OCI-LY1 (cell line): ENCODE measurements at regions not wholly inside any gene's neighbourhood (a gene's known extent, or its start where the extent isn't known, plus 50 kb on each side); places are given as distances from the start of the nearest gene placed in this dataset.

ENCODE experiments used
- H2AFZ ChIP-seq: fragments of 200-600 bp; sonication (generic), shearing (Covaris generic); 2 replicates; pipeline ENCODE4 v1.6.0; 2014; ENCODE audit warnings: antibody characterized with exemption, mild to moderate bottlenecking, low read length
- H3F3A ChIP-seq: fragments of 200-600 bp; sonication (generic), shearing (Covaris generic); 2 replicates; pipeline ENCODE4 v1.6.0; 2014; ENCODE audit warnings: mild to moderate bottlenecking, antibody characterized with exemption, low read length, moderate library complexity; ENCODE audit not compliant: insufficient read depth
- H3K27ac ChIP-seq: fragments of 200-600 bp; sonication (generic); 2 replicates; pipeline ENCODE4 v1.5.1; 2014; ENCODE audit warnings: low read length, mixed run types, mild to moderate bottlenecking, low read depth; ENCODE audit not compliant: poor library complexity, severe bottlenecking
- H3K27me3 ChIP-seq: fragments of 200-600 bp; sonication (generic); 2 replicates; pipeline ENCODE4 v1.6.0; 2014; ENCODE audit warnings: antibody characterized with exemption, mild to moderate bottlenecking, low read length, moderate library complexity; ENCODE audit not compliant: insufficient read depth
- H3K36me3 ChIP-seq: fragments of 200-600 bp; sonication (generic); 2 replicates; pipeline ENCODE4 v1.6.1; 2014; ENCODE audit warnings: mild to moderate bottlenecking, antibody characterized with exemption, low read length, moderate library complexity, mixed read lengths; ENCODE audit not compliant: insufficient read depth
- H3K4me1 ChIP-seq: fragments of 200-600 bp; sonication (generic); 2 replicates; pipeline ENCODE4 v1.5.1; 2014; ENCODE audit warnings: mild to moderate bottlenecking, low read length, moderate library complexity; ENCODE audit not compliant: insufficient read depth, severe bottlenecking
- H3K4me2 ChIP-seq: fragments of 200-600 bp; sonication (generic), shearing (Covaris generic); 2 replicates; pipeline ENCODE4 v1.6.1; 2014; ENCODE audit warnings: low read length
- H3K4me3 ChIP-seq: fragments of 200-600 bp; sonication (generic); 2 replicates; pipeline ENCODE4 v1.5.1; 2014; ENCODE audit warnings: low read length, low read depth, mild to moderate bottlenecking, mixed read lengths; ENCODE audit not compliant: poor library complexity, severe bottlenecking
- H3K79me2 ChIP-seq: fragments of 200-600 bp; shearing (Covaris generic); 2 replicates; pipeline ENCODE4 v1.6.1; 2016; ENCODE audit warnings: mixed run types, low read length, mixed read lengths; ENCODE audit not compliant: insufficient read depth
- H3K9ac ChIP-seq: fragments of 200-600 bp; sonication (generic), shearing (Covaris generic); 2 replicates; pipeline ENCODE4 v1.6.1; 2014; ENCODE audit warnings: mild to moderate bottlenecking, low read length, mixed read lengths
- H3K9me2 ChIP-seq: fragments of 200-600 bp; sonication (generic), shearing (Covaris generic); 2 replicates; pipeline ENCODE4 v1.6.1; 2014; ENCODE audit warnings: low read depth, mild to moderate bottlenecking, low read length, mixed read lengths
- H3K9me3 ChIP-seq: fragments of 200-600 bp; shearing (Covaris generic); 2 replicates; pipeline ENCODE4 v1.6.1; 2014; ENCODE audit warnings: low read length, mixed read lengths
- H4K20me1 ChIP-seq: fragments of 200-600 bp; sonication (generic), shearing (Covaris generic); 2 replicates; pipeline ENCODE4 v1.6.0; 2016; ENCODE audit warnings: mild to moderate bottlenecking, low read length; ENCODE audit not compliant: insufficient read depth
- EZH2 ChIP-seq: fragments of 200-600 bp; sonication (generic), shearing (Covaris generic); IDR thresholded peaks from 2 replicates; pipeline ENCODE4 v1.8.0; 2017; ENCODE audit warnings: borderline replicate concordance, mixed run types, mild to moderate bottlenecking, antibody characterized with exemption, low read length, moderate library complexity, mixed read lengths
- TF ChIP-seq, protein P1 (sequence below): fragments of 200-600 bp; sonication (generic), shearing (Covaris generic); IDR thresholded peaks from 2 replicates; pipeline ENCODE4 v1.5.1; 2017; ENCODE audit warnings: mild to moderate bottlenecking, antibody characterized with exemption, low read length, moderate library complexity, mixed read lengths

GRCh38 chr13:106630650-106631049, 62.7 kb upstream of the ARGLU1 start:
- H3K79me2 ChIP-seq, result no peaks in the 10 kb centered on the region
- H4K20me1 ChIP-seq, result no peaks in the 10 kb centered on the region
- H3F3A ChIP-seq, result no peaks in the 10 kb centered on the region
- no peak overlapping the region for H3K4me2 ChIP-seq
- H3K9me2 ChIP-seq, result no peaks in the 10 kb centered on the region
- H3K9ac ChIP-seq, result no peak overlapping the region
- no peak overlapping the region for H3K4me3 ChIP-seq
- no peak overlapping the region for H3K27ac ChIP-seq
- H3K9me3 ChIP-seq, result no peaks in the 10 kb centered on the region
- H2AFZ ChIP-seq, result no peak overlapping the region
- TF ChIP-seq EZH2, result no peak
- TF ChIP-seq, protein P1, sequence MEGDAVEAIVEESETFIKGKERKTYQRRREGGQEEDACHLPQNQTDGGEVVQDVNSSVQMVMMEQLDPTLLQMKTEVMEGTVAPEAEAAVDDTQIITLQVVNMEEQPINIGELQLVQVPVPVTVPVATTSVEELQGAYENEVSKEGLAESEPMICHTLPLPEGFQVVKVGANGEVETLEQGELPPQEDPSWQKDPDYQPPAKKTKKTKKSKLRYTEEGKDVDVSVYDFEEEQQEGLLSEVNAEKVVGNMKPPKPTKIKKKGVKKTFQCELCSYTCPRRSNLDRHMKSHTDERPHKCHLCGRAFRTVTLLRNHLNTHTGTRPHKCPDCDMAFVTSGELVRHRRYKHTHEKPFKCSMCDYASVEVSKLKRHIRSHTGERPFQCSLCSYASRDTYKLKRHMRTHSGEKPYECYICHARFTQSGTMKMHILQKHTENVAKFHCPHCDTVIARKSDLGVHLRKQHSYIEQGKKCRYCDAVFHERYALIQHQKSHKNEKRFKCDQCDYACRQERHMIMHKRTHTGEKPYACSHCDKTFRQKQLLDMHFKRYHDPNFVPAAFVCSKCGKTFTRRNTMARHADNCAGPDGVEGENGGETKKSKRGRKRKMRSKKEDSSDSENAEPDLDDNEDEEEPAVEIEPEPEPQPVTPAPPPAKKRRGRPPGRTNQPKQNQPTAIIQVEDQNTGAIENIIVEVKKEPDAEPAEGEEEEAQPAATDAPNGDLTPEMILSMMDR, result no peak
- no peaks in the 10 kb centered on the region; the same call in 1 of the 2 replicates for H3K27me3 ChIP-seq
- H3K36me3 ChIP-seq, result no peaks in the 10 kb centered on the region
- no peaks in the 10 kb centered on the region for H3K4me1 ChIP-seq

DNA sequence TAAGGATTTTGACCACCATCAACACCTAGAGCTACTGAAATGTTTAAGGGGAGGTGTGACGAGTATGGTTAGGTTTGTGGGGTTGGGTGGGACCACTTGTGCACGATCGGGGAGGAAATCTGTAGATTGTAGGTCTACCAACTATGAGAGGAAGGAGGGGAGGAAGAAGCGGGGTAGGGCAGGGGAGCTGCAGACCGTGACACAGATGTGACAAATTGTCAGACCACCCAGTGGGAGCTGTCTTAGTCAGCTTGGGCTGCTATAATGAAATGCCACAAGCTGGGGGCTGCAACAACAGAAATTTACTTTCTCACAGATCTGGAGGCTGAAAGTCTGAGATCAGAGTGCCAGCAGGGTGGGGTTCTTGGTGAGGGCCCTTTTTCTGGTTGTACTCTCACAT, 62.2 kb upstream of the ARGLU1 start:
- no peaks in the 10 kb centered on the region for H3K9me3 ChIP-seq
- no peaks in the 10 kb centered on the region for H3K9me2 ChIP-seq
- H3F3A ChIP-seq, result no peaks in the 10 kb centered on the region
- H3K9ac ChIP-seq, result no peak overlapping the region
- no peaks in the 10 kb centered on the region for H3K79me2 ChIP-seq
- H3K4me3 ChIP-seq, result no peak overlapping the region
- no peak overlapping the region for H2AFZ ChIP-seq
- no peaks in the 10 kb centered on the region; the same call in 1 of the 2 replicates for H3K27me3 ChIP-seq
- TF ChIP-seq, protein P1, result no peak
- no peak for TF ChIP-seq EZH2
- no peaks in the 10 kb centered on the region for H3K36me3 ChIP-seq
- H3K4me2 ChIP-seq, result no peak overlapping the region
- H4K20me1 ChIP-seq, result no peaks in the 10 kb centered on the region
- H3K4me1 ChIP-seq, result no peaks in the 10 kb centered on the region
- no peak overlapping the region for H3K27ac ChIP-seq

DNA sequence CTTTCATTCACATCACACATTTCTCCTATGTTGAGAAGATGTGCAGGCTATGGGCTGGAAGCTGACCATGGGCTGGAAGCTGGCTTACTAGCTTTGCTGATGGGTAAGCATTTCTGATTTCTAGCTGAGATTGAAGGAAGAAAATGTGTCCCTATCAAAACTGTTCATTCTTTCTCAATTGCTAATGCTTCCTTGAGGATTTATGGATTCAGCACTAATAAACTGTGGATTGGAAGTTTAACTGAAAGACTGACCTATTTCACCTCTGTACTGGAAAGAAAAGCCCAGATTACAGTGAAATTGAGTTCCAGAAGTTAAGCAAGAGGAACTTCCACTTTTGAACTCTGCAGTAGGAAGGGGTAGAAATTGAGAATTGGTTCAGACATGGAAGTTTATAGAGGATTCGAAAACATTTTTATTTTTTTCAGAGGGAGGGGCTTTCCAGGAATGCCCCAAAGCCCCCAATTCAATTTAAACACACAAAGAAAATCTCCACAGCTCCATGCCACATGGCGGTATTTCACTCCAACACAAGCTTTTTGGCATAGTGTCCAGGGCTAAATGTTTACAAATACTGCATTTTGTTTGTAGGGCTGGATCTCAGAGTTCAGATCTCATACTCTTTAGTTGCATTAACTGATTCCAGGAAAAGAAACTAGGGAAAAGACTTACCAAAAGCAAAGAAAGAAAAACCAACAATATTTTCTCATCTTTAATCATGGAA, 61.2 kb upstream of the ARGLU1 start:
- no peaks in the 10 kb centered on the region for H3K79me2 ChIP-seq
- H3K27ac ChIP-seq, result no peak overlapping the region
- H3K4me1 ChIP-seq, result no peaks in the 10 kb centered on the region
- no peaks in the 10 kb centered on the region for H4K20me1 ChIP-seq
- no peak overlapping the region for H2AFZ ChIP-seq
- peaks cover 2% of the 10 kb centered on the region; the same call in 1 of the 2 replicates for H3K27me3 ChIP-seq
- no peak for TF ChIP-seq EZH2
- TF ChIP-seq, protein P1, result no peak
- no peaks in the 10 kb centered on the region for H3K9me3 ChIP-seq
- no peak overlapping the region for H3K9ac ChIP-seq
- H3K36me3 ChIP-seq, result no peaks in the 10 kb centered on the region
- H3K4me3 ChIP-seq, result no peak overlapping the region
- no peaks in the 10 kb centered on the region for H3F3A ChIP-seq
- H3K9me2 ChIP-seq, result no peaks in the 10 kb centered on the region
- H3K4me2 ChIP-seq, result no peak overlapping the region
